ENCODE measurements at regions not wholly inside any gene's neighbourhood (a gene's known extent, or its start where the extent isn't known, plus 50 kb on each side); places are given as distances from the start of the nearest gene placed in this dataset.

DNA sequence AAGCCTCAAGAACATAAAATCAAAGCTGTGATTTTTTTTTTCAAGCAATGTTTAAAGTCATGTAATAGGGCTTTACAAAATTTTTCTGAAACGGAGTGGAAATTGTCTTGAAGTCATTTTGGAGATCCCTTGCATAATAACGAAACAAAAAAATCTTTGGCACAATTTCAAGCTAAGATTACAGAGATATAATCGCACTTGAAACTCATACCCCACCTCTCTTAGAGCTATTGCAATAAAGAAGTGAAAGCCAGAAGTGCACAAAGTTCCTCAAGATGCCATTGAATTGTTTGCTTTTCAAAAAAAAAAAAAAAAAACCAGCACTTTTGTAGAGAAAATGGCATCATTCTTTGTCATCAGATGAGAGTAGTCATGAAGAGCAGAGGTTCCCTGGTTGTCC, 152.3 kb downstream of the PAX3 start:
- DNase-seq, result no peak

DNA sequence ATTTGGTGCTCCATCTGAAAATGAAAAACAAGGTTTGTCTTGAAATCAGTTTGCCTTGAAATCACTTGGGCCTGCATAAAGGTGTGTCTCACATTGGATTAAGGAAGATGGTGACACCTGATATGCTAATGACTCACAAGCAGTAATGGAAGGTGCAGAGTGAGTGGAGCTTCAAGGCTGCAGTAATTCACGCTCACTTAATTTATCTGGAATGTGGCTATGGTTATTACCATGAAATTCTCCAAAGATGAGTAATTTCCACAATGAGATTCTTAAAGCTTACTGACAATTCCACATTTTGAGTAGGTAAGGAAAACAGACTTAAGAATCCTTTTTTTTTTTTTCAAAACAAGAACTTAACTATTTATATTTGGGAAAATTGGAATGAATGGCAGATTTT, 156.8 kb downstream of the PAX3 start:
- DNase-seq, result no peak

DNA sequence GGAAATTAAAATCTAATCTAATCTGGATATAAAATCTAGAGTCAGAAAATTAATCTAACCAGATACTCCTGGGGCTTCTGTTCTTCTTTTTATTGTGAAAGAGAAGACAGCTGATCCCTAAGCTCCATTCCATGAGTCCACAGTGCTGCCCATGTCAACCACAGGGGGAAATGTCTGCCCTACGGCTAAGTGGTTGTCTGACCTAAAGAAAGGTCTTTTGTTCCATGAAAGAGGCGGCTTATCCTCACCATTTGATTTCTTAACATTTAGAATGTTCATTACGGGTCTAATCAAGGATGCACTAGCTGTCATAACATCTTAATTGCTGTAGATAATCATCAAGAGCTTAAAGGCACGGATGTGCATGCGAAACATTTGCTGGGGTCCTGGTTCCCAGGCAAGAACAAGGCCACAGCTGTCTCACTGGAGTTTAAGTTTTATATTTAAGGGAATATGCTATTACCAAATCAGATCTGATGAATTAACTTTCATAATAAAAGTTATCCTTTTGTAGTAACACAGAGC, 162.6 kb downstream of the PAX3 start:
- no peak for DNase-seq

DNA sequence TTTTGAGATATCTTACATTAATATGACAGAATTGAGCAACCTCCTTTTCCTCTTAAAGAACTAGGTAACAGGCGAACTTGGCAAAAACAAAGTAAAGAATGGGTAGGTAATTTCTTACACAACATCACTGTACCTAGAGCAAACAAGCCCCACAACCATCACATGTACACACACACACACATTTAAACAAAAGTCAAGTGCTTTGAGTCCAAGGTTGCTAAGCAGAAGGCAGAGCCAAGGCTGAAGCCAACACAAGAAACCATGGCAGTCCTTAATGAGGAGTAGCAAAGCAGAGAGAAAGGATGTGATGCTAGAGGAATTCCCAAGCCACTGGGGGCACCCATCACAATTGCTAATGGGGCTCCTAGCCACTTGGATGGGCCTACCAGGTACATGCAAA, 164.1 kb downstream of the PAX3 start:
- DNase-seq, result no peak

DNA sequence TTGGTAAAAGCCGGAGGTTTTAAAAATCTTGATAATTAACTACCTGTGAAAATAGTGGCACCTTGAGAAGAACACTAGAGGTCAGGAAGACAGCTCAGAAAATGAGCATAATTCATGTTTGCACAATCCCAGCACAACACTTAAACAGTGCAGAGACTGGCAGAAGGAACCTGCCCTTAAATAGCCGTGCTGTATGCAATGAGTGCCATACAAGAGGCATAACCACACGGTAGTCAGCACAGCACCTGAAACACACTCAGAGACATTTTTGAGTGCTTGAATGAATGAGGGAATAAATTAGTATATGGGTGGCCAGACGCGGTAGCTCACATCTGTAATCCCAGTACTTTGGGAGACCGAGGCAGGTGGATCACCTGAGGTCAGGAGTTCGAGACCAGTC, 164.9 kb downstream of the PAX3 start:
- no peak for DNase-seq

DNA sequence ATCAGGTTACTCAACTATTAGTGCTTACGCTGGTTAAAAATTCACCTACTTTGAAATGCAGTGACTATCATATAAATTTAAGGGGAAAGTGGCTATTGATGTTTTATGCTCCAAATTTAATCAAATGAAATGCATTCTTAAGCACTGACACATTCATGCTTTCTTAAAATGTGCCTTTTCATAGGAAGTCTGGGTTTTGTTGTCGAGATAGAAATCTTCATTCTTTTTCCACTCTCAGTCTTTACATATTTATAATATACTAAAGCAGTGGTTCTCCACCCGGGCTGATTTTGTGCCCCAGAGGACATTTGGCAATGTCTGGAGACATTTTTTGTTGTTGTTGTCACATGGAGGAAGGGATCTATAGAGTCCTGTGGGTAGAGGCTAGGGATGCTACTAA, 167.9 kb downstream of the PAX3 start:
- no peak for DNase-seq

DNA sequence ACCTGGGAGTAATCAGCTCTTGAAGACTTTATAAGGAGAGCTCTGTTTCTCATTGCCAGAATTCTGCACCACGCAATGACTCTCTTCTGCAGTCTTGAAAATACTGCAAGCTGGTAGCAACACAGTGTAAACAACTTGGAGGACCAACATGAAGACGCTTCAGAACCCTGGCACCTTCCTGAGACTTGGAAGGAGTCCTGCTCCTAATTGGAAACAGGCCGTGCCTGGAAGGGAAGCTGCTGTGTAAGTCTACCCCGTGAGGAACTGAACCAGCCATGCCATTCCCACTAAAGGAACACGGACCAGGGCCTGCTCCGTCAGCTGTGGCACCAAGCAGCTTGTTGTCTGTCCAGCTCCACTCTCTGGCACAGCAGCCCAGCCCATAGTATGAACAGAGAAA, 171.1 kb downstream of the PAX3 start:
- DNase-seq, result no peak

DNA sequence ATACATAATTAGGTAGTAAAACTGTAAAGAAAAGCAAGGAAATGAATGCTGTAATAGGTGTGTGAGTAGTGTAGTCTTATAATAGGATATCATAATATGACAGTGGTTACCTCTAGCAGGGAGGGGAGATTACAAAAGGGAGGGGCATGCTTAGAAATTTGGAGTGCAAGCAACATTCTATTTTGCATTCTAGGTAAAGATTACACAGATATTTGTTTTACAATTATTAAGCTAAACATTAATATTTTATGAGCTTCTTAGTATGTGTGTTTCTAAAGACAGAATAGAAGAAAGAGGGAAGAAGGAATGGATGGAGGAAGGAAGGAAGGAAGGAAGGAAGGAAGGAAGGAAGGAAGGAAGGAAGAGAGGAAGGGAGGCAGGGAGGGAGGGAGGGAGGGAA, 177.9 kb downstream of the PAX3 start:
- DNase-seq, result no peak

DNA sequence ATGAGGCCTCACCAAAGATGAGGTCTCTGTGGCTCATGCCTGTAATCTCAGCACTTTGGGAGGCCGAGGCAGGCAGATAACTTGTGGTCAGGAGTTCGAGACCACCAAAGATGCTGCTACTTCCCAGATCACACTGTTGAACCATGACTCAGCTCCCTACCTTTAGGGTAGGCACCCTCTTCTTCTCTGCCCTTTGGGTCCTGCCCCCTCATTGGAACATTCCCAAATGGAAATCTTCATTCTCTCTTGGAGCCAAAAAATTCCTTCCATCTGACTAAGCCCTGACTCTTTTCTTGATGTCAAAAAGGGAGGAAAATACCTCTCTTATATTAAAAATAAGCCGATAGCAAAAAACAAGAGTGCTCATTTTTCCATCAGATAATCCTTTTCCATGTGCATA, 183.5 kb downstream of the PAX3 start:
- no peak for DNase-seq

DNA sequence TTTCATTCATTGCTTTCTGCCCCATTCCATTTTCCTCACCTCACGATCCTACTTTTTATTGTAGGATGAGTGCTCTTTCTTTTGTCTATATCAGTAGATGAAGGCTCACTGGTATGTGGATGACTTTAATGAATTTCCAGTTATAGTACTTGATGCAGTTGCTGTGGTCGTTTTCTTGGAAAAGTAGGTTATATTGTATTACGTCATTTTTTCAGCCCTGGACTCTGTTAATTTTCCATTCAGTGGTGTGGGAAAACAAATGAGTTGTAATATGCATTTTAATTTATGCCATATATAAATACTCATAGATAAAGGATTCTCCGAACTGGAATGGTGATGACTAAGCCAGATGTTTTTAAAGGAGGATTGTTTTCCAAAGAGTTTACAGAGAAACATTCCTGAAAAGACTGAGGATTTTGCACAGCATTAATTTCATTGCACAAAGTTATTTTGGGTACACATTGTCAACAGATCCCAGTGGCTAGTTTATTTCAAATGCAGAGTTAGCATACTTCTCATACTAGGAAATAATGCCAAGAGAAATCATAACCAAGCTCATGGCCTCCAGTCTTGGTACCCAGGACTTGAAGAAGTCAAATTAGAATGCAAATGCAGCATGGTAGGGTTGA, 189.7 kb downstream of the PAX3 start:
- DNase-seq, result no peak

DNA sequence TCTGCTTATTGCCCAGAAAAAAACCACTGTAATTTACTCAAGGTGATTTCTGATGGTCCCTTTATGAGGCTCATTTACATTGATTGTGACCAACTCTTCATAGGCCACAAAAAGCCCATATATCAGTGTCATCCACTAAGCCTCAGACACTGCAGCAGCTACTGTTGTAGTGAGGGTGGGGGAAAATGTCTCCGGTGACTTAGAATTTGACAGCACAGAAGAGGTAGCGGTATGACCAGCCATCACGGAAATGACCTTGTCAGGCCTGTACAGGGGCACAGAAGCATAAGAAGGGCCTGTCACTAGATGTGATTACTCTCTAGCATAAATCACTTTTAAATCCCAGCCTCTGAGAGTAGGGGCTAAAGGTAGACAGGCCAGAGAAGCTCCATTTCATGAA, 190.3 kb downstream of the PAX3 start:
- no peak for DNase-seq

DNA sequence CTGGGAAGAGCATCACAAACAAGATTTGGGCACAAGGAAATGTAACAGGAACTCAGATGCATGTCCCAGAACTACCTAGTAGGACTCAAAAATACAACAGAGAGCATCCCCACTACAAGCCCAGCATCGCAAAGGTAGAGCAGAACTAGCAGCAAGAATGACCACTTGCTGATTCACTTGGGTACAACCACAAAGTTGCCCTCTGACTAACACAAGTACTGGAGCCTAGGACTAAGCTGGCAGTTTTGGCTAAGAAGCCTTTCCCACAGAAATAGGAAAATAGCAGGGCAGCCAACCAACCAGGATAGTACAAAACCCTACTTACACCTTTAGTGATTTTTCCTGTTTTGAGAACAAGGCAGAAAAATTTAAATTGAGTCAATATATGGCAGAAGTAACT, 193.8 kb downstream of the PAX3 start:
- no peak for DNase-seq

DNA sequence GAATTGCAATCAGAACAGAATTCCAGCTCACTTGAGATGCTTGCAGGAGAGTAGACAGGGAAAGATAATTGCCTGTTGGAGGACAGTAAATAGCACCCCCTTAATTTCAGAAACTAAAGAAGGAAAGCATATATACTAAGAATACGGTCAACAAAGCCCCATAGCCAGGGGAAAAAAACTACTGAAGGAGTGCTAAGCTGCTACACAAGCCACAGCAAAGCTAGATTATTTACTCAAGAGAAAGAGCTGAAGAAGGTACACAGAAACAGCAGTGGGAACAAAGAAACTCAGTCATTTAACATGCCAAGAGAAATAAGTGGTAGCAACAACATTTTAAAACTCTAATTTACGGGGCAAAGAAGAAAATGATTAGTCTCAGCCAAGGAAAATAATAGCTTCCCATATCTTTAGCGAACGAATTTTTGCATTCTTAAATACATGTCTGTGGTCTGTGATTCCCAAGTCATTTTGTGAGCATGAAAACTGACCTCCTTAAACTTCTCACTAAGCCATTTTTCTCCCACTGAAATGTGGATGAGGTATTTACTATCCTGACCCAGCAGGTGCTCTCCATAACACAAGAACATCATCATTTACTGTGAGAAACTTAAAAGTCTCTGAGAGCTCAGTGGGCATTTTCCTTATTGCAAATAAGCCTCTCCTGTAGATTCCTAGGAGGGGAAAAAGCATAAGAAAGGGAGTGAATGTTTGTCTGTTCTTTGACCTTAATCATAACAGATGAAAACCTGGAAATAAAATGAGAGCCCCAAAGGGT, 196.0 kb downstream of the PAX3 start:
- DNase-seq, result no peak

DNA sequence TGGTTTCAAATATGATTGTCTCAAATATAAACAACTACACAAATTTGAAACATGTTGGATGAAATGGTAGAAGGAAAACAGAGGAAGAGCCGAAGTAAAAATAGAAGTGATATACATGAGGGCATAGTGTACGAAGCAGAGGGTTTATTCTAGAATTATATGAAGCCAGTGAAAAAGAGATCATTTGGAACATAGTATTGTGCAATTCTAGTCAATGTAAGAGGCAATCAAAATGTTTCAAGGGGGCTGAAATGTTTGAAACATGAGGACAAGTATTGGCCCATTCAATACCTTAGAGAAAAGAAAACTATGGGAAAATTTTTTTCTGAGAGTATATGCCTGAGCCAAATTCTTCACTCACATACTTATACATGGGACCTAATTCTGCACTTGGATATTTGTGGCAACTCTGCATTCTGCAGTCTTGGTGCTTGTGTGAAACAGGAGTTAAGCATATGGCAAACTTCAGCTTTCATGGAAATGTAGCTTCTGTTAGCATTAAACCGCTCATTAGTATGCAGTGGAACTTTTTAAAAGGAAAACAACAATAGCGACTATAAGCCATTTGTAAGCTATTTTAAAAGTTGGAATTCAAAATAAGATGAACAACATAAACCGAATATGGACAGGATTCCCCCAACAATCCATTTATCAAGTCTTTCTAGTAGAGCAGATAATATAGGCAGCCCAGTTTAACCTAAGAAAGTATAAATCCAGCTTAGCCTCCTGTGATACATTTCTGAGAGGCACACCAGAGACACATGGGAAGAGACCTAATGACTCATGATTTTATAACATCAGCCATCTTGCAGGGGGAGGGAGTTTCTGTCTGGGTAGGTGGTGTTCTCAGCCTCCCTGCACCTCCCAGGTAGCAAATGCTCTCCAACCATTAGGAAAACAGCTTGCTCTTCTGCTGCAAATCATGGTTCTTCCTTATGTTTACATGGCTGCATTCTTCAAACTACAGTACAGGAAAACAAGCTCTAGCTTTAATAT, 197.8 kb downstream of the PAX3 start:
- DNase-seq, result no peak

DNA sequence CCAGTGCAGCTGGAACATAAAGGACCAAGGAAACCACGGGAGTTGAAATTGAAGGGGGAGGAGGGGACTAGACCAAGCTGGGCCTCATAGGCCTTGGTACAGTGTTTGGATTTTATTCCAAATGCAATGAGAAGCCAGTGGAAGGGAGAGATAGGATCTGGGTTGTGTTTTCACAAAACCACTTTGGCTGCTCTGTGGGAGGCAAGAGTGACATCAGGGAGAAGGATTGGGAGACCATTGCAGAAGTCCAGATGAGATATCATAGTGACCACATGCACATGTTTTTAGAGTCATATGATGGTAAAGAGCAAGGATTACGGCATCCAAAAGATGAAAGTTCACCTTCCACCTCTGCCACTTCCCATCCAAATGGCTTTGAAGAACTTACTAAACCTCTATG, 210.2 kb downstream of the PAX3 start:
- DNase-seq, result no peak

DNA sequence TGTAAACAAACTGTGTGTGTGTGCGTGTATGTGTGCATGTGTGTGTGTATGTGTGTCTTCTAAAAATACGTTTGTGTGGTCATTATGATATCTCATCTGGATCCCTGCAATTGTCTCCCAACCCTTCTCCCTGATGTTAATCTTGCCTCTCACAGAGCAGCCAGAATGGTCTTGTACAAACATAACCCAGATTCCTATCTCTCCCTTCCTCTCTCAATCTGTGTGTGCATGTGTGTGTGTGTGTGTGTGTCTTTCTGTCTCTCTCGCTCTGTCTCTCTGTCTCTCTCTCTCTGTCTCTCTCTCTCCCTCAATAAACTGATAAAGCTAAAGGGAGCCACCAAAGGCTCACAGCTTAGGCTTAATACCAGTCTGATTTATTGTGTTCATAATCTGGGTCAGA, 210.8 kb downstream of the PAX3 start:
- no peak for DNase-seq

DNA sequence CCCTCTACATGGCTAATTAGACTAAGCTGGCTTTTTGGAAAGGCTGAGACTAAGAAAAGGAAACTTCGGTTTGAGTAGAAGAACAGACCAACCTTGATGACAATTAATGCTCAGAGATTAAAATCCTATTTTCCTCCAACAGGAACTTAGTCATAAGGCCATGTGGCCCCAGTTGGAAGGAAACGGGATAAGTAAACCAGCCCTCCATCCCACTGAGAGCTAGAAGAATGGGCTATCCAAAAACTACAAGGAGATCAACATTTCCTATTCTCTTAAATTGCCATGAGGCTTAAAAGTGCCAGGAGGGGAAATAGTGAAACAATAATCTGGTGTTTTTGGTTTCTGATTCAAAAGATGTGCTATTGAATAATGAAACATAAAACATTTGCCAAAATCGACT, 216.6 kb downstream of the PAX3 start:
- no peak for DNase-seq

DNA sequence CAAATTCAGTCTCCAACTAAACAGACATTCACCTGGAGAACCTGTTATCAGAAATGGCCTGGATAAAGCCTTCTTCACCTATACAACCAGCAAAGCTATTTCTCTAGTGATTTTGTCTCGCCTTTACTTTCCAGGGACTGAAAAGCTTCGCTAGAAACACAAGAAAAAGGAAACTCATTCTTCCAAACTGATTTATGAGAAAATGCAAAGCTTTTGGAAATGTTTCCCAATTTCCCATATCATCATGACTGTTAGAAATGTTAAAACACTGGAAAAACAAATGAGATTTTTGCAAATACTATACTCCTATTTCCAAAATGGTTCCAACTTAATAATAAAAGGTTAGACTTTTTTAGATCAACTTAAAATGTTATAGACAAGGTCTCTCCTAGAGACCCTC, 218.7 kb downstream of the PAX3 start:
- no peak for DNase-seq

DNA sequence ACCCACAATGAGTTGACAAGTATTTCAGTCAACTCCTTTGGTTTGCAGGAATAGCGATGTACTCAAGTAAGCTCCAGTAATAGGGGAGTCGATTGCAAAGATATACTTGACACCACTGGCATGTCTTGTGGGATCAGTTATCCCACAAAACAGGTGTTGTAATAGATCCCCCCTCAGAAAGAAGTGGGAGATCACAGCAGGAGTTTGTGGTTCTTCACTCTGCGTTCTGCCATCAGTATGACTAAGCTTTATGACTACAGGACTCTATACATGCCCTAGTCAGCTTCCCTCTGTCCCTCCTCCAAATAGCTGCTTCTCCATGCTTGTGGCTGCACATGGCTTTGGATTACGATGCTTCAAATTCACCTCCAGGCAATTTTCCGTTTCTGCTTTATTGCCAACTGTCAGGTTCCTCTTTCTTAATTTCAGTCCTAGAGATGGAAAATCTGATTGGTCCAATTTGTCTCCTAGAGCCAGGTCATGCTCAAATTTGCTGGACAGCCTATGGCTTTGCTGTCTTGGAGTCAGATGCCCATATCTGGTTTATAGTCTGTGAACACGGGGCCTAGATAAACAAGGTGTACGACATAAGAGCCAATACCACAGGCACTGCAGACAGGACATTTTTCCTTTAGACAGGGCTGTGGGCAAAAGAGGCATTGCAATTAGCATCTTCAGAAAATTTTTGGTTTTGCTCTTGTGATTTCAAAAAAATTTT, 221.7 kb downstream of the PAX3 start:
- no peak for DNase-seq

DNA sequence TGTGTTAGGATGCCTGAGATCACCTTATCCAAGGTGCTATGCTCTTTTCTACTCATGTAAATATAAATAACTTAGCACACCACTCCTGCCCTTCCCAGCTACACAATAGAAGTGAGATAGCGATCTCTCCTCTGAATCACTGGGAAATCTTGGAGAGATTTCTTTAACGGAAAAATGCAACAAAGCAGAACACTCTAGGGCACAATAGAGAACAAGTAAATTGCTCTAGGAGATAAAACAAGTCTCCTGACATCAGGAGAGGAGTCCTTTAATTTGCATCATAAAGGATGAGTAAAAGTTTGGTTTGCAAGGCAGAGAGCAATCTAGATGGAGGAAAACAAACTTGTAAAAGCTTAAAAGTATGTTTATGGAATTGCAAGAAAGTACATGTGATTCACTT, 224.1 kb downstream of the PAX3 start:
- no peak for DNase-seq

DNA sequence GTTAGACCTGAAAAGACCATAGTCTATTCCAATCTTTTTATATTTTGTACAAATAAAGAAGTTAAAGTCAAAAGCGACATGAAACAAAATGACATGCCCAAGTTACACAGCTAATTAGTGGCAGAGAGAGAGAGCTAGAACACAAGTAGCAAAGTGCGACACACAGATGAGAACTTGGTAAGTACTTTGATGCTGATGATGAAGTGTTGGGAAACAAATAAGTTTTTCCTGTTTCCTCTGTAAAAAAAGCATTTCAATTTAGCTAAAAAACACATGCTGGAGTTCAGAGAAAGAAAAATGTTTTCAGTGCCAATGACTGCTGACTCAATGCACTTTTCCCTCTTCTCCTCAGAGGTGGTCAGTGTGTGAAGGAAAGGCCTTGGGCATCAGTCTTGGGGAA, 226.9 kb downstream of the PAX3 start:
- no peak for DNase-seq

DNA sequence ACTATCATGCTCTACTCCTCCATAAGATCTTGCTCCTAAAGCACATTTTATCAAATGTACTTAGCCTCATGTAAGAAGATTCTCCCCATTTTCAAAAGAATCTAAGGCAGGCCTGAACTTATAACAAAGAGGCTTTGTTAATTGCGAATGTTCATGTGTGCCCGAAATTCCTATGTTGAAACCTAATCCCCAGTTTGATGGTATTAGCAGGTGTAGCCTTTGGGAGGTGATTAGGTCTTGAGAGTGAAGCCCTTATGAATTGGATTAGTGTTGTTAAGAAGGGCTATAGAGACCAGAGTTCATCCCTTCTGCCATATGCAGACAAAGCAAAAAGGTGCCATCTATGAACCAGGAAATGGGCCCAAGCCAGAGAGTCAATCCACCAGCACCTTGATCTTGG, 234.5 kb downstream of the PAX3 start:
- DNase-seq, result no peak

All from NCI-H1092 (cell line).